ENCODE measurements at regions not wholly inside any gene's neighbourhood (a gene's known extent, or its start where the extent isn't known, plus 50 kb on each side); places are given as distances from the start of the nearest gene placed in this dataset.
A peak's percentile ranks its signal among the peaks of the same experiment; 100 is the strongest.
"Not testable (repeated sequence)": the region's sequence is repeated elsewhere in the genome, so short reads cannot be mapped to it uniquely, and the experiment has no call there.

GRCh38 chr4:3866813-3867129, 100.6 kb downstream of the ADRA2C start:
- no peak for DNase-seq (ENCODE audit: low spot score)

- DNase-seq (ENCODE audit: low spot score): no peak
These were observed 101.4 kb downstream of the ADRA2C start for GRCh38 chr4:3867403-3868100.

- no peak for DNase-seq (ENCODE audit: low spot score)
These were observed 102.3 kb downstream of the ADRA2C start for GRCh38 chr4:3868211-3869173.

GRCh38 chr4:3869174-3869572, 103.0 kb downstream of the ADRA2C start:
- no peak for DNase-seq (ENCODE audit: low spot score)

- DNase-seq (ENCODE audit: low spot score): peak; percentile 91
These were observed 103.7 kb downstream of the ADRA2C start for GRCh38 chr4:3869661-3870566.

GRCh38 chr4:3870567-3870962, 104.4 kb downstream of the ADRA2C start:
- DNase-seq (ENCODE audit: low spot score): no peak

GRCh38 chr4:3871181-3871852, 105.1 kb downstream of the ADRA2C start:
- DNase-seq (ENCODE audit: low spot score): peak; percentile 88

GRCh38 chr4:3871881-3872833, 106.0 kb downstream of the ADRA2C start:
- DNase-seq (ENCODE audit: low spot score): no peak

GRCh38 chr4:3872834-3873313, 106.7 kb downstream of the ADRA2C start:
- DNase-seq (ENCODE audit: low spot score): no peak

GRCh38 chr4:3873408-3874027, 107.3 kb downstream of the ADRA2C start:
- peak; percentile 66 for DNase-seq (ENCODE audit: low spot score)

- DNase-seq (ENCODE audit: low spot score): no peak
These were observed 107.8 kb downstream of the ADRA2C start for GRCh38 chr4:3874028-3874415.

- DNase-seq (ENCODE audit: low spot score): no peak
These were observed 108.4 kb downstream of the ADRA2C start for GRCh38 chr4:3874525-3875110.

- DNase-seq (ENCODE audit: low spot score): no peak
These were observed 109.3 kb downstream of the ADRA2C start for GRCh38 chr4:3875466-3875865.

- not testable (repeated sequence) for DNase-seq (ENCODE audit: low spot score)
These were observed 110.1 kb downstream of the ADRA2C start for GRCh38 chr4:3876057-3876845.

- DNase-seq (ENCODE audit: low spot score): no peak
These were observed 111.1 kb downstream of the ADRA2C start for GRCh38 chr4:3877236-3877635.

- DNase-seq (ENCODE audit: low spot score): no peak
These were observed 111.7 kb downstream of the ADRA2C start for GRCh38 chr4:3877868-3878267.

GRCh38 chr4:3878678-3879077, 112.5 kb downstream of the ADRA2C start:
- DNase-seq (ENCODE audit: low spot score): peak; percentile 67
